ENCODE measurements at regions not wholly inside any gene's neighbourhood (a gene's known extent, or its start where the extent isn't known, plus 50 kb on each side); places are given as distances from the start of the nearest gene placed in this dataset.

GRCh38 chr2:238574490-238575271 lies 148.0 kb downstream of the ASB1 start:
- no peaks in the 10 kb centered on the region for H4K20me1 ChIP-seq (ENCODE audit: control insufficient read depth, extremely low read depth, insufficient read depth, low read length)
- no peak overlapping the region for H3K4me2 ChIP-seq (ENCODE audit: extremely low read depth, insufficient read depth, low read length)
- no peaks in the 10 kb centered on the region for H3K36me3 ChIP-seq (ENCODE audit: control insufficient read depth, insufficient read depth, low read length)
- no peak for DNase-seq (ENCODE audit: low read depth in 2 of 2)
- no peak overlapping the region for H3K4me3 ChIP-seq (replicated peaks in 1 of 4; ENCODE audit: control extremely low read depth in 1 of 4, insufficient read depth in 1 of 4, low read depth in 3 of 4, low read length in 4 of 4)
- no peaks in the 10 kb centered on the region for H3K79me2 ChIP-seq (ENCODE audit: control insufficient read depth, insufficient read depth, low read length)
- H3K27ac ChIP-seq (ENCODE audit: insufficient read depth, low read length) = no peak overlapping the region
- H3K9ac ChIP-seq (ENCODE audit: insufficient read depth, low read length) = no peak overlapping the region
- no peaks in the 10 kb centered on the region for H3K4me1 ChIP-seq (ENCODE audit: control insufficient read depth, extremely low read depth, insufficient read depth, low read length)
- no peak overlapping the region for H2AFZ ChIP-seq (ENCODE audit: low read length)
- TF ChIP-seq EZH2 (IDR thresholded peaks at IDR 0.05; ENCODE audit: low read length, missing control alignments) (no peak), CTCF (conservative IDR thresholded peaks at IDR 0.05 in 1 of 2, IDR thresholded peaks at IDR 0.05 in 1 of 2; ENCODE audit: low read depth in 1 of 2, low read length in 2 of 2) (no peak)
- peaks cover 3% of the 10 kb centered on the region for H3K27me3 ChIP-seq (ENCODE audit: control insufficient read depth, insufficient read depth, low read length)
- H3K9me3 ChIP-seq (ENCODE audit: control insufficient read depth, insufficient read depth, low read depth, low read length) = no peaks in the 10 kb centered on the region

- Histone ChIP-seq H3K4me2 (ENCODE audit: extremely low read depth, insufficient read depth, low read length) (no peak overlapping the region), H3K9ac (ENCODE audit: insufficient read depth, low read length) (no peak overlapping the region), H3K27ac (ENCODE audit: insufficient read depth, low read length) (no peak overlapping the region), H2AFZ (ENCODE audit: low read length) (no peak overlapping the region), H3K79me2 (ENCODE audit: control insufficient read depth, insufficient read depth, low read length) (no peaks in the 10 kb centered on the region), H3K36me3 (ENCODE audit: control insufficient read depth, insufficient read depth, low read length) (no peaks in the 10 kb centered on the region), H3K4me3 (replicated peaks in 1 of 4; ENCODE audit: control extremely low read depth in 1 of 4, insufficient read depth in 1 of 4, low read depth in 3 of 4, low read length in 4 of 4) (no peak overlapping the region), H3K4me1 (ENCODE audit: control insufficient read depth, extremely low read depth, insufficient read depth, low read length) (no peaks in the 10 kb centered on the region), H3K27me3 (ENCODE audit: control insufficient read depth, insufficient read depth, low read length) (peaks cover 3% of the 10 kb centered on the region), H4K20me1 (ENCODE audit: control insufficient read depth, extremely low read depth, insufficient read depth, low read length) (no peaks in the 10 kb centered on the region), H3K9me3 (ENCODE audit: control insufficient read depth, insufficient read depth, low read depth, low read length) (no peaks in the 10 kb centered on the region)
- DNase-seq (ENCODE audit: low read depth in 2 of 2) = no peak
- no peak for TF ChIP-seq CTCF (conservative IDR thresholded peaks at IDR 0.05 in 1 of 2, IDR thresholded peaks at IDR 0.05 in 1 of 2; ENCODE audit: low read depth in 1 of 2, low read length in 2 of 2)
- no peak for TF ChIP-seq EZH2 (IDR thresholded peaks at IDR 0.05; ENCODE audit: low read length, missing control alignments)
These were observed 149.9 kb downstream of the ASB1 start for GRCh38 chr2:238576674-238577073.

- TF ChIP-seq EZH2 (IDR thresholded peaks at IDR 0.05; ENCODE audit: low read length, missing control alignments) (no peak), CTCF (conservative IDR thresholded peaks at IDR 0.05 in 1 of 2, IDR thresholded peaks at IDR 0.05 in 1 of 2; ENCODE audit: low read depth in 1 of 2, low read length in 2 of 2) (no peak)
- no peaks in the 10 kb centered on the region for H3K36me3 ChIP-seq (ENCODE audit: control insufficient read depth, insufficient read depth, low read length)
- H3K79me2 ChIP-seq (ENCODE audit: control insufficient read depth, insufficient read depth, low read length) = no peaks in the 10 kb centered on the region
- DNase-seq (ENCODE audit: low read depth in 2 of 2) = no peak
- H3K9ac ChIP-seq (ENCODE audit: insufficient read depth, low read length) = no peak overlapping the region
- no peaks in the 10 kb centered on the region for H4K20me1 ChIP-seq (ENCODE audit: control insufficient read depth, extremely low read depth, insufficient read depth, low read length)
- H3K4me3 ChIP-seq (replicated peaks in 1 of 4; ENCODE audit: control extremely low read depth in 1 of 4, insufficient read depth in 1 of 4, low read depth in 3 of 4, low read length in 4 of 4) = no peak overlapping the region
- H3K27me3 ChIP-seq (ENCODE audit: control insufficient read depth, insufficient read depth, low read length) = peaks cover 3% of the 10 kb centered on the region
- no peak overlapping the region for H2AFZ ChIP-seq (ENCODE audit: low read length)
- H3K4me2 ChIP-seq (ENCODE audit: extremely low read depth, insufficient read depth, low read length) = no peak overlapping the region
- H3K9me3 ChIP-seq (ENCODE audit: control insufficient read depth, insufficient read depth, low read depth, low read length) = no peaks in the 10 kb centered on the region
- H3K27ac ChIP-seq (ENCODE audit: insufficient read depth, low read length) = no peak overlapping the region
- H3K4me1 ChIP-seq (ENCODE audit: control insufficient read depth, extremely low read depth, insufficient read depth, low read length) = no peaks in the 10 kb centered on the region
These were observed 151.5 kb downstream of the ASB1 start for GRCh38 chr2:238578256-238578655.

Measured in fibroblast of lung (primary cell).